HCT116 (cell line): ENCODE measurements at regions not wholly inside any gene's neighbourhood (a gene's known extent, or its start where the extent isn't known, plus 50 kb on each side); places are given as distances from the start of the nearest gene placed in this dataset.

Source experiments
- POLR2A ChIP-seq: IDR thresholded peaks from 2 replicates; pipeline ENCODE4 v1.7.0; 2011; ENCODE audit warnings: borderline replicate concordance; ENCODE audit not compliant: insufficient read depth, insufficient read length; ENCODE audit errors: extremely low read depth
- TF ChIP-seq, protein P1 (sequence below), 3 experiments: fragments of 200-600 bp in 1 of 3; sonication (generic) in 1 of 3; IDR thresholded peaks in 2 of 3; conservative IDR thresholded peaks in 1 of 3; 2 replicates each; pipeline ENCODE4 v1.5.1; 2012 to 2017; ENCODE audit warnings: low read depth in 2 of 3, low read length in 2 of 3, antibody characterized with exemption in 1 of 3, borderline replicate concordance in 1 of 3, control low read depth in 1 of 3, mild to moderate bottlenecking in 1 of 3, mixed read lengths in 1 of 3, mixed run types in 1 of 3, moderate library complexity in 1 of 3; ENCODE audit not compliant: insufficient read depth in 1 of 3

DNA sequence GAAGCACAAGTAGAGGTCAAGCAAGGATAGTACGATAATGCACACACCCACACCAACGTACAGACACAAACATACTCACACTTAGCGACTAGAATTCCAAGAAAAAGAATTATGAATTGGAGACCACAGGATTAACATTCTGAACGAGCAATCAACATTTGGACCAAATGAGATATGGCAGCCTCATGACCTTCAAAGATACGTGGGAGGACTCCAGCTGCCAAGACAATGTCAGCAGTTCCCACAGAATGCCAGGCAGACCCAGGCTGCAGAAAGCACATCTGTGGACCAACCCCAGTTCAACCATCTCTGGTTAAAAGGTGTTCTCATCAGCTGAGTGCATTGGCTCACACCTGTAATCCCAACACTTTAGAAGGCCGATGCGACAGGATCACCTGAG, 187.6 kb upstream of the GRAMD2B start:
- TF ChIP-seq, protein P1, sequence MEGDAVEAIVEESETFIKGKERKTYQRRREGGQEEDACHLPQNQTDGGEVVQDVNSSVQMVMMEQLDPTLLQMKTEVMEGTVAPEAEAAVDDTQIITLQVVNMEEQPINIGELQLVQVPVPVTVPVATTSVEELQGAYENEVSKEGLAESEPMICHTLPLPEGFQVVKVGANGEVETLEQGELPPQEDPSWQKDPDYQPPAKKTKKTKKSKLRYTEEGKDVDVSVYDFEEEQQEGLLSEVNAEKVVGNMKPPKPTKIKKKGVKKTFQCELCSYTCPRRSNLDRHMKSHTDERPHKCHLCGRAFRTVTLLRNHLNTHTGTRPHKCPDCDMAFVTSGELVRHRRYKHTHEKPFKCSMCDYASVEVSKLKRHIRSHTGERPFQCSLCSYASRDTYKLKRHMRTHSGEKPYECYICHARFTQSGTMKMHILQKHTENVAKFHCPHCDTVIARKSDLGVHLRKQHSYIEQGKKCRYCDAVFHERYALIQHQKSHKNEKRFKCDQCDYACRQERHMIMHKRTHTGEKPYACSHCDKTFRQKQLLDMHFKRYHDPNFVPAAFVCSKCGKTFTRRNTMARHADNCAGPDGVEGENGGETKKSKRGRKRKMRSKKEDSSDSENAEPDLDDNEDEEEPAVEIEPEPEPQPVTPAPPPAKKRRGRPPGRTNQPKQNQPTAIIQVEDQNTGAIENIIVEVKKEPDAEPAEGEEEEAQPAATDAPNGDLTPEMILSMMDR (IDR thresholded peaks at IDR 0.05 in 2 of 3, conservative IDR thresholded peaks at IDR 0.05 in 1 of 3; ENCODE audit: borderline replicate concordance in 1 of 3, insufficient read depth in 1 of 3, low read depth in 2 of 3, low read length in 2 of 3): no peak
- no peak for TF ChIP-seq POLR2A
